Nephron progenitor cell (in vitro differentiated cells): ENCODE measurements at regions not wholly inside any gene's neighbourhood (a gene's known extent, or its start where the extent isn't known, plus 50 kb on each side); places are given as distances from the start of the nearest gene placed in this dataset.

Experiments
- DNase-seq: peaks from one replicate; pipeline ENCODE4 v3.0.0; 2021
- H3K27ac Mint-ChIP-seq: 2 replicates; pipeline ENCODE4 v1.8.0; 2021; ENCODE audit warnings: mild to moderate bottlenecking, moderate library complexity, mixed read lengths
- H3K27me3 Mint-ChIP-seq: 2 replicates; pipeline ENCODE4 v1.8.0; 2021; ENCODE audit warnings: mild to moderate bottlenecking, low read depth, mixed read lengths; ENCODE audit not compliant: poor library complexity
- H3K36me3 Mint-ChIP-seq: 2 replicates; pipeline ENCODE4 v1.8.0; 2021; ENCODE audit warnings: low read depth, mixed read lengths
- H3K4me1 Mint-ChIP-seq: 2 replicates; pipeline ENCODE4 v1.8.0; 2021; ENCODE audit warnings: mixed read lengths
- H3K4me3 Mint-ChIP-seq: 2 replicates; pipeline ENCODE4 v1.8.0; 2021; ENCODE audit warnings: mild to moderate bottlenecking, moderate library complexity, mixed read lengths
- H3K9me3 Mint-ChIP-seq: 2 replicates; pipeline ENCODE4 v1.8.0; 2021; ENCODE audit warnings: mild to moderate bottlenecking, moderate library complexity, mixed read lengths
- CTCF ChIP-seq: fragments of 200-600 bp; sonication (generic); IDR thresholded peaks from 2 replicates; pipeline ENCODE4 v1.5.0; 2021; ENCODE audit warnings: antibody characterized with exemption

GRCh38 chr7:24502135-24502488, 71.1 kb upstream of the PALS2 start:
- DNase-seq = no peak
- no peak for TF ChIP-seq CTCF
- Mint-ChIP-seq H3K27ac (no peak overlapping the region), H3K9me3 (no peaks in the 10 kb centered on the region), H3K4me3 (no peak overlapping the region), H3K36me3 (no peaks in the 10 kb centered on the region), H3K4me1 (peaks cover 29% of the 10 kb centered on the region), H3K27me3 (no peaks in the 10 kb centered on the region)

- peaks cover 35% of the 10 kb centered on the region for H3K4me1 Mint-ChIP-seq
- H3K4me3 Mint-ChIP-seq = no peak overlapping the region
- H3K36me3 Mint-ChIP-seq = no peaks in the 10 kb centered on the region
- no peaks in the 10 kb centered on the region for H3K9me3 Mint-ChIP-seq
- no peak for DNase-seq
- no peak for TF ChIP-seq CTCF
- peak overlapping the region; percentile 96 for H3K27ac Mint-ChIP-seq
- H3K27me3 Mint-ChIP-seq = no peaks in the 10 kb centered on the region
Measured at GRCh38 chr7:24503506-24503905, 69.7 kb upstream of the PALS2 start.

GRCh38 chr7:24504040-24504439, 69.2 kb upstream of the PALS2 start:
- no peak for DNase-seq
- no peaks in the 10 kb centered on the region for H3K36me3 Mint-ChIP-seq
- peaks cover 34% of the 10 kb centered on the region for H3K4me1 Mint-ChIP-seq
- TF ChIP-seq CTCF = no peak
- no peaks in the 10 kb centered on the region for H3K27me3 Mint-ChIP-seq
- H3K4me3 Mint-ChIP-seq = no peak overlapping the region
- no peaks in the 10 kb centered on the region for H3K9me3 Mint-ChIP-seq
- no peak overlapping the region for H3K27ac Mint-ChIP-seq

GRCh38 chr7:24504836-24505235, 68.4 kb upstream of the PALS2 start:
- TF ChIP-seq CTCF = no peak
- H3K27me3 Mint-ChIP-seq = no peaks in the 10 kb centered on the region
- no peak overlapping the region for H3K27ac Mint-ChIP-seq
- H3K4me1 Mint-ChIP-seq = peaks cover 34% of the 10 kb centered on the region
- no peak for DNase-seq
- no peaks in the 10 kb centered on the region for H3K36me3 Mint-ChIP-seq
- no peak overlapping the region for H3K4me3 Mint-ChIP-seq
- no peaks in the 10 kb centered on the region for H3K9me3 Mint-ChIP-seq

- Mint-ChIP-seq H3K9me3 (no peaks in the 10 kb centered on the region), H3K36me3 (no peaks in the 10 kb centered on the region), H3K27me3 (no peaks in the 10 kb centered on the region), H3K27ac (no peak overlapping the region), H3K4me1 (peaks cover 33% of the 10 kb centered on the region), H3K4me3 (no peak overlapping the region)
- TF ChIP-seq CTCF = no peak
- DNase-seq = no peak
Measured at GRCh38 chr7:24505968-24506367, 67.3 kb upstream of the PALS2 start.

GRCh38 chr7:24508316-24508715, 64.9 kb upstream of the PALS2 start:
- Mint-ChIP-seq H3K27me3 (no peaks in the 10 kb centered on the region), H3K9me3 (no peaks in the 10 kb centered on the region), H3K4me3 (no peak overlapping the region), H3K36me3 (no peaks in the 10 kb centered on the region), H3K4me1 (peaks cover 33% of the 10 kb centered on the region), H3K27ac (peak overlapping the region; percentile 65)
- DNase-seq = no peak
- TF ChIP-seq CTCF = no peak
